Activated T-cell treated with anti-CD3 and anti-CD28 coated beads for 48 hours (primary cell): ENCODE measurements at regions not wholly inside any gene's neighbourhood (a gene's known extent, or its start where the extent isn't known, plus 50 kb on each side); places are given as distances from the start of the nearest gene placed in this dataset.
"Not testable (repeated sequence)": the region's sequence is repeated elsewhere in the genome, so short reads cannot be mapped to it uniquely, and the experiment has no call there.

Experiments
- DNase-seq: peaks from one replicate; pipeline ENCODE4 v3.0.0-alpha.2; 2020; ENCODE audit warnings: low read depth

GRCh38 chr12:97714107-97714563 lies 251.5 kb downstream of the RMST start:
- no peak for DNase-seq

GRCh38 chr12:97716356-97716755 lies 253.8 kb downstream of the RMST start:
- DNase-seq, result no peak

GRCh38 chr12:97723801-97724200 lies 261.2 kb downstream of the RMST start:
- DNase-seq, result not testable (repeated sequence)

- no peak for DNase-seq
Observed at GRCh38 chr12:97745406-97746101, 282.9 kb downstream of the RMST start.

- DNase-seq, result no peak
Observed at GRCh38 chr12:97748298-97748697, 285.7 kb downstream of the RMST start.

- no peak for DNase-seq
Observed at GRCh38 chr12:97751704-97752103, 289.1 kb downstream of the RMST start.

GRCh38 chr12:97752129-97752528 lies 289.5 kb downstream of the RMST start:
- DNase-seq, result no peak

- DNase-seq, result no peak
Observed at GRCh38 chr12:97753332-97753731, 290.7 kb downstream of the RMST start.

GRCh38 chr12:97754306-97754705 lies 291.7 kb downstream of the RMST start:
- DNase-seq, result no peak

- no peak for DNase-seq
Observed at GRCh38 chr12:97756066-97756666, 293.6 kb downstream of the RMST start.

GRCh38 chr12:97756741-97757140 lies 294.1 kb downstream of the RMST start:
- DNase-seq, result no peak

- no peak for DNase-seq
Observed at GRCh38 chr12:97757481-97758193, 295.0 kb downstream of the RMST start.

- DNase-seq, result no peak
Observed at GRCh38 chr12:97758194-97758501, 295.5 kb downstream of the RMST start.

GRCh38 chr12:97758586-97758985 lies 296.0 kb downstream of the RMST start:
- DNase-seq, result no peak

GRCh38 chr12:97760601-97761000 lies 298.0 kb downstream of the RMST start:
- no peak for DNase-seq

GRCh38 chr12:97763113-97763512 lies 300.5 kb downstream of the RMST start:
- DNase-seq, result no peak

- DNase-seq, result no peak
Observed at GRCh38 chr12:97764700-97765099, 302.1 kb downstream of the RMST start.

GRCh38 chr12:97767347-97767746 lies 304.7 kb downstream of the RMST start:
- DNase-seq, result no peak

GRCh38 chr12:97778111-97778510 lies 315.5 kb downstream of the RMST start:
- DNase-seq, result no peak

GRCh38 chr12:97781342-97781741 lies 318.7 kb downstream of the RMST start:
- no peak for DNase-seq

GRCh38 chr12:97784904-97785303 lies 322.3 kb downstream of the RMST start:
- DNase-seq, result no peak

GRCh38 chr12:97790281-97790680 lies 327.7 kb downstream of the RMST start:
- no peak for DNase-seq

GRCh38 chr12:97797473-97797872 lies 334.9 kb downstream of the RMST start:
- DNase-seq, result no peak
